Hypothalamus (tissue), 51 donors: ENCODE measurements at regions not wholly inside any gene's neighbourhood (a gene's known extent, or its start where the extent isn't known, plus 50 kb on each side); places are given as distances from the start of the nearest gene placed in this dataset.
"Not testable (repeated sequence)": the region's sequence is repeated elsewhere in the genome, so short reads cannot be mapped to it uniquely, and the experiment has no call there.

Source experiments
- DNase-seq, 51 donors: peaks; one replicate each; lab custom pipeline; 2025; lab: John Stamatoyannopoulos, UW

GRCh38 chrX:124426288-124427169 lies 80.2 kb downstream of the SH2D1A start:
- no peak for DNase-seq

- DNase-seq: no peak
These were observed 86.8 kb downstream of the SH2D1A start for GRCh38 chrX:124433186-124433585.

GRCh38 chrX:124435616-124436015 lies 89.3 kb downstream of the SH2D1A start:
- DNase-seq: no peak

GRCh38 chrX:124440695-124441094 lies 94.3 kb downstream of the SH2D1A start:
- no peak for DNase-seq

GRCh38 chrX:124441971-124442590 lies 95.7 kb downstream of the SH2D1A start:
- DNase-seq: no peak

GRCh38 chrX:124455966-124456365 lies 109.6 kb downstream of the SH2D1A start:
- no peak for DNase-seq

- not testable (repeated sequence) for DNase-seq
These were observed 113.5 kb downstream of the SH2D1A start for GRCh38 chrX:124459851-124460250.

- no peak for DNase-seq
These were observed 116.6 kb downstream of the SH2D1A start for GRCh38 chrX:124462931-124463330.

GRCh38 chrX:124467202-124467601 lies 120.8 kb downstream of the SH2D1A start:
- DNase-seq: no peak

GRCh38 chrX:124475358-124475757 lies 129.0 kb downstream of the SH2D1A start:
- no peak for DNase-seq

GRCh38 chrX:124476562-124476961 lies 130.2 kb downstream of the SH2D1A start:
- no peak for DNase-seq

GRCh38 chrX:124478046-124478445 lies 131.7 kb downstream of the SH2D1A start:
- DNase-seq: no peak

GRCh38 chrX:124488412-124489161 lies 142.2 kb downstream of the SH2D1A start:
- DNase-seq: no peak

- DNase-seq: no peak
These were observed 147.6 kb downstream of the SH2D1A start for GRCh38 chrX:124493984-124494383.

GRCh38 chrX:124497386-124497785 lies 151.0 kb downstream of the SH2D1A start:
- DNase-seq: no peak

- DNase-seq: no peak
These were observed 155.2 kb downstream of the SH2D1A start for GRCh38 chrX:124501586-124501985.

- no peak for DNase-seq
These were observed 155.8 kb downstream of the SH2D1A start for GRCh38 chrX:124502166-124502565.

- DNase-seq: no peak
These were observed 156.2 kb downstream of the SH2D1A start for GRCh38 chrX:124502599-124502998.

GRCh38 chrX:124504111-124504983 lies 158.0 kb downstream of the SH2D1A start:
- DNase-seq: no peak

GRCh38 chrX:124506066-124506465 lies 159.7 kb downstream of the SH2D1A start:
- no peak for DNase-seq
